ENCODE measurements at regions not wholly inside any gene's neighbourhood (a gene's known extent, or its start where the extent isn't known, plus 50 kb on each side); places are given as distances from the start of the nearest gene placed in this dataset.

DNA sequence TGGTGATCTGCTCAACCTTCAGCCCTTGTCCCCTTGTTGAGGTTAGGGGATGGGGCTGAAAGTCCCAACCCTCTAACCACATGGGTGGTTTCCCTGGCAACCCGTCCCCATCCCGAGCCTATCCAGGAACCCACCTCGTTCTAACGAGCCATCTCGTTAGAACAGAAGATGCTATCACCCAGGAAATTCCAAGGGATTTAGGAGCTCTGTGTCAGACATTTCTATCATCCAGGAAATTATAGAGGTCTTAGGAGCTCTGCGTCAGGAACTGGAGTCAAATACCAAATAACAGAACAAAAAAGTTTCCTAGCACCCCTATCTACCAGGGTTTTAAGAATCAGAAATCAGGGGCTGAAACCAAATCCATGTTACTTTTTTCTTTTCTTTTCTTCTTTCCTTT is 90.3 kb upstream of the LCLAT1 start:
- DNase-seq: no peak
- Histone ChIP-seq H3K9ac (ENCODE audit: low read depth in 2 of 2, low read length in 2 of 2) (no peak overlapping the region), H3K27ac (no peak overlapping the region), H3K4me3 (no peak overlapping the region), H3K36me3 (no peaks in the 10 kb centered on the region), H3K9me3 (no peaks in the 10 kb centered on the region), H3K27me3 (no peaks in the 10 kb centered on the region), H3K4me1 (no peaks in the 10 kb centered on the region)
- intact Hi-C loops (cut with DNase I): no loop called here
- TF ChIP-seq, protein P1, sequence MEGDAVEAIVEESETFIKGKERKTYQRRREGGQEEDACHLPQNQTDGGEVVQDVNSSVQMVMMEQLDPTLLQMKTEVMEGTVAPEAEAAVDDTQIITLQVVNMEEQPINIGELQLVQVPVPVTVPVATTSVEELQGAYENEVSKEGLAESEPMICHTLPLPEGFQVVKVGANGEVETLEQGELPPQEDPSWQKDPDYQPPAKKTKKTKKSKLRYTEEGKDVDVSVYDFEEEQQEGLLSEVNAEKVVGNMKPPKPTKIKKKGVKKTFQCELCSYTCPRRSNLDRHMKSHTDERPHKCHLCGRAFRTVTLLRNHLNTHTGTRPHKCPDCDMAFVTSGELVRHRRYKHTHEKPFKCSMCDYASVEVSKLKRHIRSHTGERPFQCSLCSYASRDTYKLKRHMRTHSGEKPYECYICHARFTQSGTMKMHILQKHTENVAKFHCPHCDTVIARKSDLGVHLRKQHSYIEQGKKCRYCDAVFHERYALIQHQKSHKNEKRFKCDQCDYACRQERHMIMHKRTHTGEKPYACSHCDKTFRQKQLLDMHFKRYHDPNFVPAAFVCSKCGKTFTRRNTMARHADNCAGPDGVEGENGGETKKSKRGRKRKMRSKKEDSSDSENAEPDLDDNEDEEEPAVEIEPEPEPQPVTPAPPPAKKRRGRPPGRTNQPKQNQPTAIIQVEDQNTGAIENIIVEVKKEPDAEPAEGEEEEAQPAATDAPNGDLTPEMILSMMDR (IDR thresholded peaks at IDR 0.05): no peak

DNA sequence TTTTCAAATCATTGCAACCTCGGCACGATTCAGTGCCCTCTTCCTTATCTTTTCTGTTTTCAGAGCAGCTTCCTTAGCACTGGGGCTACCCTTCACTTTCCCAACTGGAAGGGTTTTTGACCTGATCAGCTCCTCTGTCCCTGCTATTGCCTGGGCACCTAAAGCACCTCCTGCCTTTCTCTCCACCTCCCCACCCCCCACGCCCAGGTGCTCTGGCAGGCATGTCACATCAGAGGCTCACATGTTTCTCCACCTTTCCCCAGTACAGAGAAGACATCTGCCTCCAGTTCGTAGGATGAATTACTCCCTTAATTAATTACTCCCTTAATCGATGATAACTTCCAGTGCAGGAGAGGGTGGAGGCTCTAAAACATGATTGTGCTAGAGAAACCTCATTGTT is 88.7 kb upstream of the LCLAT1 start:
- no peaks in the 10 kb centered on the region for H3K27me3 ChIP-seq
- no peaks in the 10 kb centered on the region for H3K4me1 ChIP-seq
- intact Hi-C loops (cut with DNase I): no loop called here
- H3K9me3 ChIP-seq: no peaks in the 10 kb centered on the region
- TF ChIP-seq, protein P1 (IDR thresholded peaks at IDR 0.05): no peak
- no peak overlapping the region for H3K27ac ChIP-seq
- no peak overlapping the region for H3K4me3 ChIP-seq
- no peak for DNase-seq
- H3K9ac ChIP-seq (ENCODE audit: low read depth in 2 of 2, low read length in 2 of 2): no peak overlapping the region
- H3K36me3 ChIP-seq: no peaks in the 10 kb centered on the region

DNA sequence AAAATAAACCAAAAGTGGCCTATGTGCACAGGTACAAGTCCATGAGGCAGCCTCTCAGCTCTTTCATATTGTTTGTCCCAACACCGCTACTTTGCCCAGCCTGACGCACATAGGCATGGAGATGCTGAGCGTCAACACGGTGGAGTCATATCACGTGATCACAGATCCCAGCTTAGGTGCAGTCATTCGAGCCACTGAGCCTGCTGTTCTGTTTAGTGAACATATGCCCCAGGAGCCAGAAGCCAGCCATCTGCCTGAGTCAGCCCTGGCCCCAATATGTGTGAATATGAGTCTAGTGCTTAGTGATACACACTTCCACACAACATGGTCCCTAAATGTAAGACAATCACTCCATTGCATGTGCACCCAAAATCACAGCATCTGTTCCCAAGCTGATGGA is 88.2 kb upstream of the LCLAT1 start:
- no peaks in the 10 kb centered on the region for H3K36me3 ChIP-seq
- intact Hi-C loops (cut with DNase I): no loop called here
- no peaks in the 10 kb centered on the region for H3K4me1 ChIP-seq
- no peak overlapping the region for H3K4me3 ChIP-seq
- TF ChIP-seq, protein P1 (IDR thresholded peaks at IDR 0.05): no peak
- H3K27me3 ChIP-seq: no peaks in the 10 kb centered on the region
- no peak for DNase-seq
- H3K9ac ChIP-seq (ENCODE audit: low read depth in 2 of 2, low read length in 2 of 2): no peak overlapping the region
- H3K9me3 ChIP-seq: no peaks in the 10 kb centered on the region
- H3K27ac ChIP-seq: no peak overlapping the region

DNA sequence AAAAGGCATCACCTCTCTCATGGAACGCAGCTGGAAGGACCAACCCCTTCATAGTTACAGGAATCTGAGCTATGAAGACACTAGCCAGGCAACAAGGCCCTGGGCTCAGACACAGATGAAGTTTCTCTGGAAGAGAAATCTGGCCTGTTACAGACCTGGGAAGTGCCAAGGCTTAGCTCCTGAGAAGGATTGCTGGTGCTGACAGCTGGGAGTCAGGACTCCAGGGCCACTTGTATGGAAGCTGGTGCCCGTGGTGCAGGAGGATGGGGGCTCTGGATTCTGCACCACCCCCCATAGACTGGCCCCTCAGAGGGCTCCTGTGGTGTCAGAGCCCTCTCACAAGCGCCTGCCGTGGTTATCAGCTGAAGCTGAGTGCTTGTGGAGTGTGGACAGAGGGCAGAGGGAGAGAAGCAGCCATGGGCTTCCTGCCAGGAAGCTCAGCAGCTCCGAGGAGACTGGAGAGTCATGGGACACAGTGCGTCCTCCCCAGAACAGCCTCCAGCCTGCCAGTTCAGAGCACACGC is 87.3 kb upstream of the LCLAT1 start:
- H3K4me3 ChIP-seq: no peak overlapping the region
- H3K9me3 ChIP-seq: no peaks in the 10 kb centered on the region
- H3K4me1 ChIP-seq: no peaks in the 10 kb centered on the region
- H3K36me3 ChIP-seq: no peaks in the 10 kb centered on the region
- DNase-seq: no peak
- H3K9ac ChIP-seq (ENCODE audit: low read depth in 2 of 2, low read length in 2 of 2): no peak overlapping the region
- TF ChIP-seq, protein P1 (IDR thresholded peaks at IDR 0.05): no peak
- H3K27me3 ChIP-seq: no peaks in the 10 kb centered on the region
- intact Hi-C loops (cut with DNase I): no loop called here
- no peak overlapping the region for H3K27ac ChIP-seq

DNA sequence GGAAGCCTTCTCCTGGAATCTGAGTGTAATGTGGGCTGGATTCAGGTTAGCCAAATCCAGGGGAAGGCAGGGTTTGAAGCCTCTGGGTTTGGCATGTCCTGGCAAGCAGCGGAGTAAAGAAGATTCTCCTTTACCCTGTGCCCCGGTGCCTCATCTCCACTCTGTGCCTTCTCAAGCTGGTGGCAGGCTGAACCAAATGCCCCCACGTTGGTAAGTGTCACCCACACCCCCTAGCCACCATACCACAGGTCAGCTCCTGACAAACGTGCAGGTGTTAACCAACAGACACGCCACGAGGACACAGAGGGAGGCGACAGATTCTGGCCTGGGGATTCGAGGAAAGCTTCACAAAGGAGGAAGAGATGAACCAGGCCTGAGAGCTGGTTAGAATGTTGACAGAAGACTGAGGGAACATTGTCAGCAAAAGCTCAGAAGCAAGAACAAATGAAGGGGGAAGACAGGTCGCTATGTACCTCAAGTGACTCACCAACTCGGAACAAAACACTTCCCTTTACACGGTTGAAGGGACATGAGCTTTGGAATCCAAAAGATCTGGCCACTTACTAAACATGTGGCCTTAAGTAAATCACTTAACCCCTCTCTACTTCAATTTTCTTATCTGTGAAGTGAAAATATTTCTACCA is 85.2 kb upstream of the LCLAT1 start:
- H3K9ac ChIP-seq (ENCODE audit: low read depth in 2 of 2, low read length in 2 of 2): no peak overlapping the region
- no peaks in the 10 kb centered on the region for H3K36me3 ChIP-seq
- TF ChIP-seq, protein P1 (IDR thresholded peaks at IDR 0.05): no peak
- no peaks in the 10 kb centered on the region for H3K27me3 ChIP-seq
- no peak overlapping the region for H3K27ac ChIP-seq
- H3K4me3 ChIP-seq: no peak overlapping the region
- no peaks in the 10 kb centered on the region for H3K9me3 ChIP-seq
- H3K4me1 ChIP-seq: no peaks in the 10 kb centered on the region
- no peak for DNase-seq
- intact Hi-C loops (cut with DNase I): no loop called here
